Activated CD4-positive, alpha-beta T cell treated with anti-CD3 and anti-CD28 coated beads, Interleukin-2, amount 50 U/mL, for 24 hours (primary cell): ENCODE measurements at regions not wholly inside any gene's neighbourhood (a gene's known extent, or its start where the extent isn't known, plus 50 kb on each side); places are given as distances from the start of the nearest gene placed in this dataset.

ENCODE experiments used
- DNase-seq, 2 donors: peaks; one replicate each; pipeline ENCODE4 v3.0.0-alpha.2; 2020; ENCODE audit warnings: low read depth in 1 of 2, low spot score in 1 of 2

- DNase-seq, result no peak
Observed at GRCh38 chr3:106582151-106582550, 713.3 kb upstream of the CBLB start.

- no peak for DNase-seq
Observed at GRCh38 chr3:106587551-106587950, 718.7 kb upstream of the CBLB start.

DNA sequence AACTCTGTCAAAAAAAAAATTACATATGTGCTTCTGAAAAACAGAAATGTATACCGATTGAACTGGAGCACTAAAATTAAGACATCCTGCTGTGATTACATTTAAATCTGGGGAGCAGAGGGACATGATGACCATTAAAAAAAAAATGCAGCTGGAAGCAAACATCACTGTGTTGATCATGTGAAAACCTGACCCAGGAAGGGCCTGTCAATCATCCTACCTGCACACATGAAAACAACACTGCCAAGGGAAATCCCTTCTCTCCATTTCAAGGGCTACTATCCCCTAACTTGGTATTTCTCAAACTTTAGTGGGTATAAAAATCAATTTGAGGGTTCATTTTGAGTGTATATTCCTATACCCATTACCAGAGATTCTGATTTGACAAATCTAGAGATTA, 719.9 kb upstream of the CBLB start:
- no peak for DNase-seq

DNA sequence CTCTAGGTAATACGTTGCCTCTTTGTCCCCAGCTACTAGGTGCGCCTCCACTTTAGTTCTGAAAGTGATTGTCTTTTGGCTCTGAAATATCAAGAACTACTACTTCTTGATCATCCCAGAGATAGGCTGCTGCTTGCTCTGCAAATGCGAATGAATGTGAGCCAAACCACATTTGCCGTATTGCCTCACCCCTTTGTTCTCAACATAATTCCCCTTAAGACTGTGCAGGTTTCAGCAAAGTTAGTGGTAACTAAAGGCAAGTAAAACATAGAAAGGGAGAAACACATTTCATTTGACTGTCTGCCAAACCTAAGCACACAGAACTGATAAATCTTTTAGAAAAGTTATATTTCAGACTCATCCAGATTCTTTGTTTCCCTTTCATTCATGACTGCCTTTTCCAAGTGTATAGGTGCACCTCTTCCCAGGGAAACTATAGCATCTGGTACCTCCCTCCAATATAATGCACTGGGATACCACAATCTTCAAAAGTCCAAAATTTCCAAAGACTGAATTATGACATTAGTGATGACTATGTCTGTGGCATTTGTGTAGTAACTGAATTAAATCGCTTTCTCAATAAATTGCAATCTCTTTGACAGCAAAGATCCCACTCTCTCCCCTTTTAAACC, 720.6 kb upstream of the CBLB start:
- no peak for DNase-seq

DNA sequence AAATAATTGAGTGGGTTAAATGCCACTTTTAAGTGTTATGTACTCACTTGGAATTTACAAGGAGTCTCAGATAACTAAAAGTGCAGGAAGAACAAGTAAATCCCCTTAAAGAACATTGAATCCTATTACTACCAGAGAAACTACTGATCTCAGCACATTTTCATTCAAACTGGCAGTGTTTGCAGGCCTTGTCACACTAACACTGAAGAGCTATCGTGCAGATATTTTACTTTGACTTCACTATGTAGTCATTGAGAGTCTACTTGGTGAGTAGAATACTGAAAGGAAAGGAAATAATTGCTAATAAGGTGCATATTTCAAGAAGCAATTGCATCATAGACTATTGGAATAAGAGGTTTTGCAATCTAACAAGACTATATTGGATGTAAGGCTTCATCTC, 721.4 kb upstream of the CBLB start:
- no peak for DNase-seq

DNA sequence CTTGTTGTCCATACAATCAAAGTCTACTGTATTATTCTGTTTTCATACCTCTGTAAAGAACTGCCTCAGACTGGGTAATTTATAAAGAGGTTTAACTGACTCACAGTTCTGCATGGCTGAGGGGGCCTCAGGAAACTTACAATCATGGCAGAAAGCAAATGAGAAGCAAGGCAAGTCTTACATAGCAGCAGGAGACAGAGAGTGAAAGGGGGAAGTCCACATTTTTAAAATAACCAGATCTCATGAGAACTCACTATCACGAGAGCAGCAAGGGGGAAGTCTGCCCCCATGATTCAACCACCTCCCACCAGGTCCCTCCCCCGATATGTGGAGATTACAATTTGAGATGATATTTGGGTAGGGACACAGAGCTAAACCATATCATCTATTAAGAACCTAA, 724.6 kb upstream of the CBLB start:
- no peak for DNase-seq

- DNase-seq, result peak; percentile 7 to 74
Observed at GRCh38 chr3:106609666-106610301, 741.0 kb upstream of the CBLB start.

GRCh38 chr3:106610362-106610959, 741.6 kb upstream of the CBLB start:
- no peak for DNase-seq

- DNase-seq, result no peak
Observed at GRCh38 chr3:106611116-106611515, 742.3 kb upstream of the CBLB start.

GRCh38 chr3:106611841-106612240, 743.0 kb upstream of the CBLB start:
- DNase-seq, result no peak

- DNase-seq, result no peak
Observed at GRCh38 chr3:106616556-106616955, 747.7 kb upstream of the CBLB start.

DNA sequence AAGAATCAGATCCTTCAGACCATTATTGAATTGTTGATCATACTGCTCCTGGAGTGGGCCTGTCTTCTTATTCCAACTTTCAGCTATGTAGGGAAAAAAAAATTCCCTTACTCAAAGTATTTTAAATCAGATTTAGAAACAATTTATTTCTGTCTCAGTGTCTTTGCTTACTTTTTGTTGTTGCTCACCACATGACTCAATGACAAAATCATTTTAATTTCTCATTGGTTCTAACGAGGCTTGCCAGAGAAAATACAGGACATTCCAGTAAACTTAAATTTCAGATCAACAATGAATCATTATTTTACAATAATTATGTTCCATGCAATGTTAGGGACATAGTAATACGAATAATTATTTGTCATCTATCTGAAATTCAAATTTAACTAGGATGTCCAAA, 748.5 kb upstream of the CBLB start:
- no peak for DNase-seq

DNA sequence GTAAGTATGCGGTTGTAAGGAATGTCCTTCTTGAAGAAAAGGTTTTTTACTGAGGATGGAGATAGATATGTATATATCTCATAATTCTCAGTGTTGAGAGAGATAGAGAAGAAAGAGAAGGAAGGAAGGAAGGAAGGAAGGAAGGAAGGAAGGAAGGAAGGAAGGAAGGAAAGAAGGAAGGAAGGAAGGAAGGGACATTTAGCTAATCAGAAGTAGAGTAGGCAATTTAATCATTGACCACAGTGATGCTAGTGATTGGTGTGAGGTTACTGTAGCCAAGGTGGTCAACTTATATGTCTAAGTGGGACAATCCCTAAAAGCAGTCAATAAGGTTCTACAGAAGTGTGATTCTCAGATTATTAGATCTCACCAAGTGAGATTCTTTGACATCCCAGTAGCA, 751.8 kb upstream of the CBLB start:
- no peak for DNase-seq

DNA sequence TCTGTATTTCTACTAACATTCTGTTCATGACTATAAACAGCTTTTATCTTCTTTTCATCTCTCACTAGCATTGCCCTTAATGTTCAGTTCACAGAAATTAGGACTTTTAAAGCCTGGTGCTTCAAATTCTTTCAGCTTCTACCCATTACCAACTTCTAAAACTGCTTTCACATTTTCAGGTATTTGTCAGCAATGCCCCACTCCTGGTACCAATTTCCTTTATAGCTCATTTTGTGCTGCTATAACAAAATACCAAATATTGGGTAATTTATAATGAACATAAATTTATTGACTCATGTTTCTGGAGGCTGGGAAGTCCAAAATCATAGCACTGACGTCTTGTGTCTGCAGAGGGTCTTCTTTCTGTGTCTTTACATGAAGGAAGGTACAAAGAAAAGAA, 753.1 kb upstream of the CCDC54 start:
- DNase-seq, result no peak

DNA sequence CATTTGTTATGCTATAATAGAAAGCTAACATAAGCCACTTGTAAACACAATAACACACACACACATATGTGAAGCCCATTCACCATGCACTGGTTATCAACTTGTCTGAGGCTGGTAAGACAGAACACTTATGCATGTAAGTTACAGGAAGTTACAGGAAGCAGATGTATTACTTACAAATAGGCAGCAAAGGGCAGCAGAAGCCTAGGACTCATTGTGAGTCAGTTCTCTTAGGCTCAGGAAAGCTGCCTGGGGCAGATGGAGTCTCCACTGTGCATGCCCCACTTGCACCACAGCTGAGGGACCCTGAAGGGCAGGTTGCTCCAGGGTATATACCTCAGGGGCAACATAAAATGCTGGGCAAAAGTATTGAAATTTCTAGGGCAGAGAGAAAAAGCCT, 748.8 kb upstream of the CCDC54 start:
- no peak for DNase-seq

DNA sequence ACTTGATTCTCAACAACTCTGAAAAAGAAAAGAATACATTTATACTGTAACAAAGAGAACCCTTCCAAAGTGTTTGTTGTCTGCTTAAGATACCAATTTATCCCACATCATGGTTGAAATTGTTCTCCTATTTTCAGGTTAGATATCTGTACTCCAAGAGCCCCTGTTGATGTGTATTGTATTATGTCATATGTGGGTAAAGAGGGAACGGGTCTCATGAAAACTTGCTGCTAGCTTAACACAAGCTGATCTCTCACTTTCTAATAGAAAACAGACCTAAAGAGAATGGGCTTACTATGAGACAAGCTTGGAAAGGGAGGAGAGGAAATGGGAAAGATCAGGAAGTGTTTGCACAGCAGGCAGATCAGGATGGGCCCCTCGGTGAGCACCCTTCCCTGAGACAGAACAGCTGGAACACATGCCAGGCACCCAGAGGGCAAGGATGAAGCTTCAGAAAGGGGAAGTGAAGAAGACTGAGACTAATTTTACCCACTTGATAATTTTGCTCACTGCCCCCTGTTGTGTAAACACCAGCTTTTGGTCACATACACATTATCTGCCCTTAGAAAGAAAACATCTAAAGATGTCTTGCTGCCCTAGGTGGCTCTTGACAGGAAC, 747.9 kb upstream of the CCDC54 start:
- DNase-seq, result no peak

DNA sequence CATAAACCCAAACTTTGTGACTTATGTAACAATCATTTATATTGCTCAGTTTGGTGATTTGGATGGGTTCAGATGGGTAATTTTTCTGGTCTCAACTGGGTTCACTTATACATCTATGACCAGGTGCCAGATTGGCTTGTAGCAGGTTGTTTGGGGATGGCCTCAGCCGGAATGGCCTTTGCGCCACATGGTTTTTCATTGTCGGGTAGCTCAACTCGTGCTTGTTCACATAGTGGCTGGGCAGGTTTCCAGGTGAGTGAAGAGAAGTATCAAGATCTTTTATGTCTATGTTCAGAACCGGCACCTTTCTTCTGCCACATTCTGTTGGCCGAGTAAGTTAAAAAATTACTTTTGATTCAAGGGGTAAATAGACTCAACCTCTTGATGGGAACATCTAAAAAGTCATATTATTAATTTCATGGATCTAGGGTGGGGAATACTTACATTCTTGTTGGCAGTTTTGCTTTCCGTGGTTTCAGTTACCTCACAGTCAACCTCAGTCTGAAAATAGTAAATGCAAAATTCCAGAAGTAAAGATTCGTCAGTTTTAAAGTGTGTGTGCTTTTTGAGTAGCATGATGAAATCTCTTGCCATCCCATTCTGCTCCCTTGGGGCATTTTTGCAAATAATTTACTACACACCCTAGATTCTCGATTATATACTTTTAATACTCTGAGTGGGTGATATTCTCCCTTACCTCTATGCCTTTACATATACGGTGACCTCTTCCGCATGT, 745.7 kb upstream of the CCDC54 start:
- no peak for DNase-seq

DNA sequence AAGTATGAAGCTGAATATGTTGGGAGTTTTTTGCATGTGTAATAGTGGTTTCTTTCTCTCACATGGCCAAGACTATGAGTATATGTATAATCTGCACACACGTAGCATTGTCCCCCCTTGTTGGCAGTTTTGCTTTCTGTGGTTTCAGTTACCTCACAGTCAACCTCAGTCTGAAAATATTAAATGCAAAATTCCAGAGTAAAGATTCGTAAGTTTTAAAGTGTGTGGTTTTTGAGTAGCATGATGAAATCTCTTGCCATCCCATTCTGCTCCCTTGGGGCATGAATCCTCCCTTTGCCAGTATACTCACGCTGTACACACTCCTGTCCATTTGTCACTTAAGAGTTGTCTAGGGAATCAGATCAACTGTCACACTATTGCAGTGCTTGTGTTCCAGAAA, 742.0 kb upstream of the CCDC54 start:
- no peak for DNase-seq

DNA sequence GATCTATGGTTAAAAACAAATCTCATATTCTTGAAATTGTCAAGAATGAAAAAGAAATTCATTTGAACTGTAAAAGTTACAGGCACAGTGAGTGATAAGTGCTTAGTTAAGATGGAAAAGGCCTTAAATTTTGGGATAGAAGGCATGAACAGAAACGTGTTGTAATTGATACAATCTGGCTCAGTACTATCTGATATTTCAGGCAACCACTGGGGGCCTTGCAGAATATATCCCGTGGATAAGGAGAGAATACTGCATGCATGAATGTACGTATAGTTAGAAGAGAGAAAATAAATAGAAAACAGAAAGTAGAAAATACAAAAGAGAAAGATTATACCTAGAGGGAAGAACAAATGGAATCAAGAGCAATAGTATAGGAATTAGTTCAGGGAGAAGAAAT, 741.4 kb upstream of the CCDC54 start:
- no peak for DNase-seq

DNA sequence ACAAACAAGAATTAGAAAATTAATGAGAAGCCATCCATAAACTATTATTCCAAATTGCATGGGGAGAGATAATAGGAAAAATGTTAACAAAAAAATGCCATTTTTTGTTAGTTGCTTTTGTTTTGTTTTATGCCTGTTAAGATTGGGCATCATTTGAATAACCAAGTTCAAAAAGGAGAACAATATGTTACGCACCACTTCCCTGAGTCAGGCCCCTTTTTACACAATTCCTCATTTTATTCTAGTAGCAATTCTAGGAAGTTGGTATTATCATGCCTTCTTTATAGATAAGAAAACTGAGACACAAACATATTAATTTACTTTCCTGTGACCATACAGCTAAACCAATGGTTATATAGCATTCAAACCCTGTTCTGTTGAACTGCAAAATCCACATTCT, 736.9 kb upstream of the CCDC54 start:
- DNase-seq, result no peak

DNA sequence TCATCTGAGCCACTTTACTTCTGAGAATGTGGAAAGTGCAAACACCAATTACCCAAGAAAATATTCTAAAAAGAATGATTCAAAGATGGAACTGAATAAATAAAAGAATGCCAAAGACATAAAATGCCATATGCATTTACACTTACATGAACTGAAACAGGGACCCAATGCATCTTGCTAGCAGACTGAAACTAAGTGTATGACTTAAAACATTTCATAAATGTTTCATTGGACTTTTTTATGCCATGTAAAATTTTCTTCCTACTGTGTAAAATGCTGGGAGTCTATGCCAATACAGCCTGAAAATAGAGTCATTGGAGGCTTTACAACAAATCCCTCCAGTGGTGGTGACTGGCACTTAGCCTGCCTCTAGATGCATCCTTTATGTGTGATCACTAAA, 735.1 kb upstream of the CCDC54 start:
- DNase-seq, result no peak

- no peak for DNase-seq
Observed at GRCh38 chr3:106643684-106644161, 733.5 kb upstream of the CCDC54 start.
